GM19463 (cell line): ENCODE measurements at regions not wholly inside any gene's neighbourhood (a gene's known extent, or its start where the extent isn't known, plus 50 kb on each side); places are given as distances from the start of the nearest gene placed in this dataset.
"Not testable (repeated sequence)": the region's sequence is repeated elsewhere in the genome, so short reads cannot be mapped to it uniquely, and the experiment has no call there.

Experiments used
- ATAC-seq: cut with Tn5 transposase; IDR thresholded peaks from one replicate; pipeline ENCODE4 v1.9.1; 2021; ENCODE audit warnings: mild to moderate bottlenecking, moderate library complexity; ENCODE audit not compliant: unreplicated experiment

DNA sequence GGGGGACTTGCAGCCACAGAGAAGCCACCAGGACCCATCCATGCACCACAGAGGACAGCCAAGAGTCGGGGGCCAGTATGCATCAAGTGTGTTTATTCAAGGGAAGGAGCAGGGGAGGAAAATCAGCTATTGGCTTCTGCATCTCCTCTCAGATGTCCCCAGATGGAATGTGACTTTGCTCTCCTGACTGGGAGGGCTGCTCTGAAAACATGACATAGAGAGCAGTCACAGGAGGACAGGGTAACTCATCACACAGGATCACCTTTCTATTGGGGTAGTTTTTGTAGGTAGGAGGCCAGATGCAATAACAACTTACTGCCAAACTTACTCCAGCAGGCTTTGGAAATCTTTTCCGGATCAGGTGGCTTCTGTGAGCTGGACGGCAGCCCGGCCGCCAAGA is 121.0 kb upstream of the OPCML start:
- no peak for ATAC-seq

DNA sequence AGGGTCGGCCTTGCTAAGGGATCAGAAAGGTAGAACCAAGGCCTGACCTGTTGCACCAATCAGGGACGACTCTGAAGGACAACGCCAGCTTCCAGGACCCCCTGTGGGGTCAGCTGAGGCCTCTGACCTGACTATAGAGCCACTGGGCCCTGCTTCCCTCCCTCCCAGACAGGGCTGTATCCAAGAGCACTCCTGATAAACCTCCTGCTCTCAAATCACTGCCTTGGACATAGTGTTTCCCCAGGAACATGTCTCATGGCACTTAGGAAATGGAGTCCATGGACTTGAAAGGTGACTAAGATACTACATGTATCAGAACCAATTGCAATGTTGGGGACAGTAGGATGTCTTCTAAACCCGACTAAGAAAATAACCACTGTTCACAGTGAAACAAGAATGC is 117.8 kb upstream of the OPCML start:
- ATAC-seq: no peak

DNA sequence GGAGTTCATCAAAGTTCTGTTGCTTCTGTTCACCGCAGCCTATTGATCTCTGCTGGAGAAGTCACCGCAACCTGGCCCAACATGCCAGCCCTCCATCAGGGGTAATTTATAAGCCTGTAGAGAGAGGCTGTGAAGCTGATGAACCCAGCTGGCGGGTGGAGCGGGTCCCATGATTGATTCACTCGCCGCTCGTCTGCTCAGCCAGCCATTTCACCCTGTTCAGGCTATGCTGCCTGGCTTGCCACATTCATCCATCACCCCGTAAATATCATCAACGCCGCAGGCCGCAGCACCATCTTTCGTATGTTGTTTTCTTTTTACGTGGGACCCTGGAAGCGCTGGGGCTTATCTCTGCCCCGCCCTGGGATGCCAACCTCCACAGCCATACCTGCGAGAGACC is 116.7 kb upstream of the OPCML start:
- no peak for ATAC-seq

DNA sequence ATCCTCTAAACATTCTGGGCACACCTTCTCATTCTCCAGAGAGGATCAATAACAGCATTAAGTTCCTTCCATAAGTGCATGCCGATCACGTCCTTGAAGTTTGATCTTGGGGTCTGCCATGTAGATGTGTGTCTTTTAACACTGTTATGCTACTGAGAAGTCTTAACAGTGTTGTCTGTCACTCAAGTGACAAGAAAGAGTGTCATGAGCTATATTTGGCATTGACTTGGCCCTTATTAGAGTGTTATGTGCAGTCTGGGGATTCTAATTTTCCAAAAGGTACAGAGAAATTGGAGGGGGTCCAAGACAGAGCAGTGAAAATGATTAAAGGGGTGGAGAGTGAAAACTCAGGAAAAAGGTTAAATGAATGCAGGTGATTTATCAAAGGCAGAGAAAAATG is 107.1 kb upstream of the OPCML start:
- no peak for ATAC-seq

DNA sequence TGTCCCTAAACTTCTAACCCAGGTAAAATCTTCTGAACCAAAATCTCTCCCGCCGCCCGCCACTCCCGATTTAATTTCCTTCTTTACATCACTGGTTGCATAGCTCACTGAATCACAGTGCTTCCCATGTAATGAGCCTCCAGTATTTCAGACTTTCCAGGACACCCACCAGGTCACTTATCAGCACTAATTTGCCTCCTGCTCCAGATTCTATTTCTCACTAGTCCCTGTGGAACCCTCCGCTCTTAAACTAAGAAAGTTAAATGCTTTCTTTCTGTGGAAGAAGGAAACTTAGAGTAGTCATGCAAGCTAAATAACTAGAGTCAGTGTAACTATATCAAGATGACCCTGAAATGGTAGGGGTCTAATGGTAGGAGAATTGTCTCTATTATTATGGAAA is 106.6 kb upstream of the OPCML start:
- no peak for ATAC-seq

DNA sequence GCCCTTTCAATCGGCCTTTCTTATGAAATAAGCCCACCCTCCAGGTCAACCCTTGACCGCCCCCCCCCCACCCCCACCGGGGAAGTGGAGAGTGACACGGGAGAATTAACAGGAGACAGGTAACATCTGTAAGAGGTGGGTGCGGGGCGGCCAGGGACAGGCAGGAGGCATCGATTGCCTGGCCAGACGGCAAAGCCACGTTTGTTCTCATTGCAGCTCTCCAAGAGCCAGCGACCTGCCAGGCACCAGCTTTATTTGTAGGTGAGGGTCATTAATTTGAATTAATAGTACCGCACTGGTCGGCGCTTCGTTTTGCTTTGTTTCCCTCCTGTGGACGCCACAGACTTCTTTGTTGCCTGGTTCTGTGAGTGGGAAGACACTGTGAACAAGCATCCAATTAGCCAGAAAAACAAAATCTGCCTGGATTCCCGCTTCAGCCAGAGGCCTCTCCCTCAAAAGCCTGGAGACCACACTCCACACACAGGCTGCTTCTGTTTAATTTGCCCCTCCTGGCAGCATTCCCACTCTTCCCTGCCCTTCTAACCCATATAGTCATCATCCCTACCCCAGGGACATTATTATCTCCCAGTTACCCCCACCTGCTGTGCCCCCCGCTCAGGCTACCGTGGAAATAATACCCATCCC is 104.5 kb upstream of the OPCML start:
- ATAC-seq: no peak

DNA sequence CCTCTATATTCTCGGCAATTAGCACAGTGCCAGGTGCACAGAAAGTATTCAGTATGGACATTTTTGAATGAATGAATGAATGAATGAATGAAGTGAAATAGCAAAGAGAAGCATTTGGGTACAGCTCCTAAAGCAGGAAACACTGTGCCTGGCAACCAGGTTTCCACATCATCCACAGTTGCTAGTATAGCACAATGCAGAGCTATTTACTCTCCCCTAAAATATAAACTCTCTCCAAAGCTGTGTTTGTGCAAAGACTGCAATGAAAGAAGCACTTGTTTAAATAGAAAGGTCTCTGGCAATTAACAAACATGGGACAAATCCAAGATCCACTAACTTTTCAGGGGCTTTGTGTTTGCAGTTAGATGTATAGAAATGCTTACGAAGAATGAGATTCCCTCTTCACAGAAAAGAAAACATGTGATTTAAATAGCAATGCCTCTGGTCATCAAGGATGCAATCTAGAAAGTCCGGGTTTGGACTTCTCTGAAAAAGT is 103.0 kb upstream of the OPCML start:
- no peak for ATAC-seq

DNA sequence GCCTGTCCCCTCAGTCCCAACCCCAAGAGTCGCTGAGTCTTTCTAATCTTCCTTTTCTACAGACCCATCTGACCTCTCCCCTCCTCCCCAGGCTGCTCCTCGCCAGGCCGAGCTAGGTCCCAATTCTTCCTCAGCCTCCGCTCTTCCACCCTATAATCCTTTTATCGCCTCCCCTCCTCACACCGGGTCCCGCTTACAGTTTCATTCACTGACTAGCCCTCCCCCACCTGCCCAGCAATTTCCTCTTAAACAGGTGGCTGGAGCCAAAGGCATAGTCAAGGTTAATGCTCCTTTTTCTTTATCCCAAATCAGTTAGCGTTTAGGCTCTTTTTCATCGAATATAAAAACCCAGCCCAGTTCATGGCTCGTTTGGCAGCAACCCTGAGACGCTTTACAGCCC is 96.1 kb upstream of the OPCML start:
- not testable (repeated sequence) for ATAC-seq

DNA sequence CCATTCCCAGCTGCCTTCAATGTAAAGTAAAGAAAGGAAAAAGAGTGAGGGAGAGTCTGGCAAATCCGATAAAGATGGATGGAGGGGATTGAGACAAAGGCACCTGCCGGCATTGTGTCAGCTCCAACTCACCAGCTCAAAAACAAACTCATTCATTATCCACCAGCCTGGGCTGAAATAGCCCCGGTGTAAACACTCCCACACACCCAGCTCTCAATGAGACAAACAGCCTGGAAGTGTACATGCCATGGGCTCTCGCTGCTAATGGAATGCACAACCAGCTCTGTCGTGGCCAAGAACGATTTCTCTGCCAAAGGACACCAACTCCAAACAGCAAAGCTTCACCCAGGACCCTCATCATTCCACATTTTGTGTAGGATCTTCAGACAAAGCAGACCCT is 89.3 kb upstream of the OPCML start:
- ATAC-seq: no peak

DNA sequence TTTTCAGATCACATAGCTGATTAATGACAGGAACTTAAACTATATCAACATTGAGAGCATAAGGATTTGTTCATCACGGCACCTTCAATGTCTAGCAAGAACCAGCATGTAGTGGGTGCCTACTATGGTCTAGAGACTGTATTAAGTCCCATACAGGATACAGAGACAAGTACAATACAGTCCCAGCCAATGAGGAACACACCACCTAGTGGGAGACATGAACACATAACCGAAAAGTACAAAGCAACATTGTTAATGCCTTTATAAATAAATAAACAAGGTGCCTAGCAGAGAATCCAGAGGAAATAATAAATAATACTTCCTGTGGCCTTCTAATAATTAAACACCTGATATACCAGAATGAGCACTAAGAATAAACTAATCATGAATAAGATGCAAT is 87.7 kb upstream of the OPCML start:
- ATAC-seq: no peak

DNA sequence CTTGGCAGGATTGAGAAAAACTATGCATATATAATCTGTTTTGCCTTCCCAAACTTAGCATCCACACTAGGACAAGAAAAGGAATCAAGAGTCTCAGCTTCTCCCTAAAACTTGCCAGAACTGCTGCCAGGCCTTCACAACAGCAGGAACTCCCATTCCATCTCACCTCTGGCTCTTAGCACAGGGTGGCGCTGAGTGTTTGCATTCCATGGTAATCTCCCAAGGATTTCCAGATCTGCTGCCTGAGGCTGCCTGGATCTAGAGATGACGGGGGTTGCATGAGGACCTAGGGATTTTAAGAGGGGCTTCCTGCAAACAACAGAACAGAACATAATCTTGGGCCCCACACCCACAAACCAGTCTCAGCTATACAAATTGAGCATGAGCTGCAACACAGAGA is 87.1 kb upstream of the OPCML start:
- ATAC-seq: no peak

DNA sequence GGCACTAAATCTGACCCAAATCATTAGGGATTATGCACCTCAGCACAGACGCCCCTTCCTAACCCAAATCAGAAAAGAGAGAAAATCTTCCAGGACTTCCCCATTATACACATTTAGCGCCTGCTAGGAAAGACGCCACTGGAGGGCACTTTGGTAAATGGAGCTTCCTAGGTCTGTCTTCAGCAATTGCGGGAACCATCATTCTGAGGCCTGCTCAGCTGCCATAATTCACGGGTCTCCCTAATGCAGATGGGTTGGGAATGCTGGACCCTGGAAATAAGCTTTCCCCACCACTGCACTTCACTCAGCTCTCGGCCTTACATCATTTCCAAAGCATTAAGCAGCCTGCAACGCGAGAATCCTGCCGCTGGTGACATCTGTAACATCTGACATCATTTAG is 86.2 kb upstream of the OPCML start:
- no peak for ATAC-seq

DNA sequence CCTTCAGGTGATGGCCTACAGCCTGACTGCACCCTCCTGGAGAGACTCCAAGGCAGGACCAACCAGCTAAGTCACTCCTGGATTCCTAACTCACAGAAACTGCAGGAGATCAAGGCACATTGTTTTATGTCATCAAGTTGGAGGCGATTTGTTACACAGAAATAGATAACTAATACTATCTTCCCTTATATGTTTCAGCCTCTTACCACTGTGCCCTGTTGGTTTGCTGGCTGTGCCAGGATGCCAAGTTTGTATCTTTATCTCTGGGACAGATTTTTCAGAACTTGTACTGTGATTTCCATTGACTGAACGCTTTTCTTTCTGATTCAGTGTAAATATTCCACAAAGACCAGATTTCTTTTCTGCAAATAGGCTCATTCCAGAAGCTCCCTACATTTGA is 76.2 kb upstream of the OPCML start:
- no peak for ATAC-seq

DNA sequence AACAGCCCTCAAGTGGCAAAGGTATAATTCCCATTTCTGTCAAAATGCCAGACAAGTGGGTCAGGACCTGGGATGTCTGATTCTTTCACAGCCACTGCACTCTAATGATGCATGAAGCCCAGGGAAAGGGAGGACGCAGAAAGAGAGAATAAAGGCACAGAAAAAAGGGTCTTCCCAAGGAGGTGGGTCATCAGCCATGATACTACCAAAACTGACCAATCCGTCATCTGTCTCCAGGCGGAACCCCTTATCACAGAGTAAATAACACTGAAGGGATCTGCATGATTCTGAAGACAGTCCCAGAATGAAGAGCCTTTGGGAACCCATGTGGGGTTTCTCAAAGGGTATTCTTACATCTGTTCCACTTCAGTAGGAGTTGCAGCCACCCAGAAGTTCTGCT is 73.8 kb upstream of the OPCML start:
- ATAC-seq: no peak

DNA sequence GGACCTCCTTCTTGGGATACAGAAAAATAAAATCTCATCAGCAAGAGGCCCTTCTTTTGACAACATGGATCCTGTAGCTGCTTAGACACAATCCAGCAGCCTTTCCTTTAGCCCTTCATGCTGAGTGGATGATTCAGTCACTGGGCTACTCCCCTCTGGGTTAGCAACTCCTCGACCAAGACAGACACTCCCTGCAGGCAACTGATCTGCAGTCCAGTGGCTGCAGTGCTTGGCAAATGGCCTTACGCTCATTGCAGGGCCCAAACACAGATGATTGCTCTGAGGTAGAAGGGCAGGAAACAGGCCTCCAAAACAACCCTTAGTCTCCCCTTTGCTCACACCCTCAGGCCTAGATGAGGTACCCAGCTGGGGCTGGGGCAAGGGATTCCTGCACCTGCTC is 73.2 kb upstream of the OPCML start:
- no peak for ATAC-seq

DNA sequence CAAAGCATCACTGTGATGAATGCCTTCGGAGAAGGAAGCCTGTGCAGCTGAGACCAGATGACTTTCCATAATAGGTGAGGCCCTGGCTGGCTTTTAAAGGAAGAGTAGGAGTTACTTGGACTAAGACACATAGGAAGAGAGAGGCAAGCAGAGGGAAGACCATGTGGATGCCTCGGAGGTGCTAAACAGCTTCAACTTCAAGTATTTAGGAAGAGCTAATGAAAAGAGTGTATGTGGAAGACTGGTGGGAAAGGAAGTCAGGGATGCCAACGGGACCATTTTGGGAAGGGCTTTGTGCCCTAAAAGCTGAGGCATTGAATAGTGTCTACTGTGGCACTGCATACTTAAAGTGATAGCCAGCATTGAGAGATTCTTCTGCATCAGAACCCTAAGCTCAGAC is 69.3 kb upstream of the OPCML start:
- ATAC-seq: no peak

DNA sequence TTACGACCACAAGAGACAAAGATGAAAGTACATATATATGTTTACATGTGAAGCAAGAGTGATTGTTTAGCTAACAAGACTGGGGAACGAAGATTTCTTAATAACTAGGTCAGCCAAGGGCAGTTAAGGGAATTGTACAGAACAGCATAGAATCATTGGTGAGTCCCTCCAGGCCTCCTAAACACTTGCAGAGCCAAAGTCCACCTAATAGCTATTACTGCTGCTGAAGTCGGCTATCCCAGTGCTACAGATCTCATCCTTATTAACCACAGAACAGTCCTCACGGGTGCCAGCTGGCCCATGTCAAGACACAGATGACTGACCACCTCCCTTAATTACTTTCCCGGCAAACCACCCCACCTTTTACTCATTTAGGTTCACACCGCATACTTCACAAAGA is 68.5 kb upstream of the OPCML start:
- no peak for ATAC-seq

DNA sequence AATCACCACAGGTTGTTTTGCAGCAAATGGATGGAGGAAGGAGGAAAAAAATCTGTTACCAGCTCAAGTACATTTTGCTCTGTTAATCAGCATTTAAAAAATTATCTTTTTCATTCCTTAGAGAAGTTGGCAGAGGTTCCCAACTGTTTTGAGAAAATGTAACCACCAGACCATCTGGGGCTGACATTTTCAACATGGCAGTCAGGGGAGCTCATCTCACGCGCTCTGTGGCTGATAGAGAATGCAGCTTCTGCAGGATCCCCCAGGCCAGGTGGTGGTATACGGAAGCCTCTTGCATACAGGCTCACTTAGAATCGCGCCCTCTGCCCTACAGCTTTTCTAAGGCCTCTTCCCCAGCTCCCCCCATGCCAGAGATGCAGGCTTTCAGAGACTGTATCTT is 68.0 kb upstream of the OPCML start:
- ATAC-seq: no peak

DNA sequence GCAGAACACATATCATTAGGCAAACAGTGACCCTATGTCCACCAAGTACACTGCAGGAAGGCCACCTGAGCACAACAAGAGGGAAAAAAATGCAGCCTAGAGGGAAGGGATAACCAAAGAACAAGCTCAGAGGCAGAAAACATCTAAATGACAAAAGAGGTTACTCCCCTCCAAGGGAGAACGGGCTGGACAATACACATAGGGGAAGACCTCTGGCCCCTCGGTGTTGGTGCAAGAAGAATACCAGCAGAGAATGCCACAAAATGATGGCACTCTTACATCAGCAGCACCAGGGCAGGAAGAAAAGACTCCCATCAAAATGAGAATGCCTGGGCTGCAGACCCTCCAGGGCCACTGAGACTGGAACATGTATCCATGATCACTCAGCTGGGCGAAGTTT is 66.6 kb upstream of the OPCML start:
- ATAC-seq: no peak

DNA sequence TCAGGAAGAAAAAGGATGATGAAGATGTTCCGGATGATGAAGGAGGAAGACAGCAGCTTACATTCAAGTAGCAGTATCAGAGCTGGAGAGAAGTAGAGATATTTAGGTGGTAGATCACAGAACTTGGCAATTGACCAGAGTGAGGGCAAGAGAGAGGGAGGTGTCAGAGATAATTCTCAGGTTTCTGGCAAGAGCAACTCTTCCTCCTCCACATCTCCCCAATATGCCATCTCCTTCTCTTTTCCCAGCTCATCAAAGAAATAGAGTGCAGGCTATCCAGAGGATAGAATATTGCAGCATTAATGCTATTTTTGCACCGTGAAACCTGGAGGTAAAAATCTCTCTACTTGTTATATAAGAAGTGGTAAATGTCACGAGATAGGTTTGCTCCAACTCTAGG is 64.9 kb upstream of the OPCML start:
- no peak for ATAC-seq

DNA sequence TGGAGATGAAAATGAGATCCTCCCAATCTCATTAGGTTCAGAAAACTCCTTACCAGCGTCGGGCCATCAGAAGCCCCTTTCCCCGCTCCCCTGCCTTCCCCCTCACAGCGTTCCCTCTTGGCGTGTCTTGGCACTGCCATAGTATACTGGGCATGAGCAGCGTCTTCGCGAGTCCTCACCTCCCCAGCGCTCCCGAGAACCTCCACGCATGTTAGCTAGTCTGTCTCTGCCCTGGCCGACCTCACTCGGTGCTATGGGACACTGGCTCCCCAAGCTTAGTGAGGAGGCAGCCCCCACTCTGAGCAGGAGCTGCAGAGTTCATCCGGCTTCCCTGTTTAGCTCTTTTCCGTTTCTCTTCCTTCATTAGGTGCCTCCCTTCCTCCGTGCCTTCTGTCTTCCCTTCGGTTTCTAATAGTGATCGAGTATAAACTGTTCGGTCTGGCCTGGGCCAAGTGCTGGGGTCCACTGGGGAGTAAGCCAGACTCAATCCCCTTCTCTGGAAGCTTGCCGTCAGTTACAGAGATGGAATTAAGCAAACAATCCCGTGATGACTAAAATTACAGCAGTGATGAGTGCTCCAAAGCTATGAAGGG is 63.8 kb upstream of the OPCML start:
- ATAC-seq: no peak

DNA sequence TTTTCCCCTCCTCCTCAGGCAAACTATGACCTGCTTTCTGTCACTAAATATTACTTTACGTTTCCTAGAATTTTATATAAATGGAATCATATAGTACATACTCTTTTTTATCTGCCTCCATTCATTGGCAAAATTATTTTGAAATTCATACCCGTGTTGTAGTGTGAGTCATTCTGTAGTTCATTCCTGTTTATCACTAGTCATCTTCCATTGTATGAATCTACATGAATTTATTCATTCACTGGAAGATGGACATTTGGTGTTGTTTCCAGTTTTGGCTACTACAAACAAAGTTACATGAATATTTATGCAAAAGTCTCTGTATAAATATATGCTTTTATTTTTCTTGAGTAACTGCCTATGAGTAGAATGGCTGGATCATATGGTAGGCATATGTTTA is 60.7 kb upstream of the OPCML start:
- no peak for ATAC-seq

DNA sequence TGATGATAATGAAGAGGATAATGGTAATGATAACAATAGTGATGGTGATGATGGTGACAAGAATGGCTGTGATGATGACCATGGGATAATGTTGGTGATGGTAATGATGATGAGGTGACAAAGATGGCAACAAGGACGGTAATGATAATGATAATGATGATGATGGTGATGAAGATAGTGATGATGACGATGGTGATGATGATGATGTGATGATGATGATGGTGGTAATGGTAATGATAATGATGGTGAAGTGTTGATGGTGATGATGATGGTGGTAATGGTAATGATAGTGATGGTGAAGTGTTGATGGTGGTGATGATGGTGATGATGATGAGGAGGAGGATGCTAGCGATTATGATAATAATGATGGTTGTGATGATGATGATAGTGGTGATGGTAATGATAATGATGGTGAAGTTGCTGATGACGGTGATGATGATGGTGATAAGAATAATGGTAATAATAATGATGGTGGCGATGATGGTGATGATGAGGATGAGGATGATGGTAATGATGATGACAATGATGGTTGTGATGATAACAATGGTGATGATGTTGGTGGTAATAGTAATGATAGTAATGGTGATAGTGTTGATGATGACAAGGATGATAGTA is 54.7 kb upstream of the OPCML start:
- no peak for ATAC-seq
